ENCODE measurements at regions not wholly inside any gene's neighbourhood (a gene's known extent, or its start where the extent isn't known, plus 50 kb on each side); places are given as distances from the start of the nearest gene placed in this dataset.

GRCh38 chr5:58215364-58215763, 244.5 kb downstream of the PLK2 start:
- TF ChIP-seq EZH2 (IDR thresholded peaks at IDR 0.05) (no peak), FOXP2 (optimal IDR thresholded peaks at IDR 0.05; ENCODE audit: control extremely low read depth, extremely low read length, insufficient read depth) (no peak)

Measured in SK-N-MC (cell line).